ENCODE measurements at regions not wholly inside any gene's neighbourhood (a gene's known extent, or its start where the extent isn't known, plus 50 kb on each side); places are given as distances from the start of the nearest gene placed in this dataset.
"Not testable (repeated sequence)": the region's sequence is repeated elsewhere in the genome, so short reads cannot be mapped to it uniquely, and the experiment has no call there.

DNA sequence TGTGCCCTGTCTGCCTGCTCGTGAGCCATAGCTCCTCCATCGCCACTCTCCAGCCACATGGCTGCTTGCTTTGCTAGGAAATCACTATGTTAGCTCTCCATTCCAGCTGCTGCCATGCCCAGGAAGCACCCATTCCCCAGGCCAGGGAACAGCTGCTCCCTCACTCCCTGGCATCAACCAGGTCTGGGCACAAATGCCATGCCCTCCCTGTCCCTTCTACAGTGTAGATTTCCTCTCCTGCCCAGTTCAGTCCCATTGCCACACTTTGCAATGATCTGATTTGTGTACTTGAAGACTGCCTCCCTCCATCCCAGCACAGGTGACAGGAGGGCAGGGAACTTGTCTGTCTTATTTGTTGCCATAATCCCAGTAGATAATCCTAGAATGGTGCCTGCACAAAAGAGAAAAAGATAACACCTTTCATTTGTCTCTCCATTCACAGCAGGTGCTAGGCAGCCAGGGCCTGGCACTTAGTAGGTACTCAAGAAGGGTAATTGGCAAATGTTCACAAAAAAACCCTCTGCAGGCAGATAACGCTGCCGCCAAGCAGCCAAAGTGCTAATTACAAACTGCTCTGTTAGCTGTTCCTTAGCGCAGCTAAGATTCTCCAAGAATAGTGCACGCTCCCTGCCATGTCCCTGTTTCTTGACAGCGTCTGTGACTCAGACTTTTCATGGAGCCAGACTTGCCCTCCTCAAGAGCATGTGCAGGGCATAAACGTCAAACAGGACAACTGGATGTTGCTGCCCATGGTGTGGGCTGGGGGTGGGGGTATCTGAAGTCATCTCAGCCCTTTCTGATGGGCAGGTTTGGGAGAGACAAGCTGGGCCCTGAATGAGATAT lies 69.1 kb downstream of the ARL6IP4 start:
- no peak for TF ChIP-seq HEYL (CRISPR knock-in tag; IDR thresholded peaks at IDR 0.05)
- no peak for TF ChIP-seq CHD2 (IDR thresholded peaks at IDR 0.05; ENCODE audit: low read length, partially characterized antibody)
- TF ChIP-seq BHLHE40 (IDR thresholded peaks at IDR 0.05; ENCODE audit: low read depth, low read length) = no peak
- no peak for TF ChIP-seq RNF2 (IDR thresholded peaks at IDR 0.05; ENCODE audit: borderline replicate concordance, low read depth)
- TF ChIP-seq RCOR1 (IDR thresholded peaks at IDR 0.05; ENCODE audit: low read depth, low read length) = no peak
- no peak for TF ChIP-seq CEBPB (IDR thresholded peaks at IDR 0.05)
- no peak for TF ChIP-seq MAFK (IDR thresholded peaks at IDR 0.05; ENCODE audit: partially characterized antibody)
- TF ChIP-seq HDAC2 (IDR thresholded peaks at IDR 0.05) = no peak
- TF ChIP-seq NFE2L2 (conservative IDR thresholded peaks at IDR 0.05; ENCODE audit: low read length) = no peak
- no peak for TF ChIP-seq NR3C1 (IDR thresholded peaks at IDR 0.05)
- TF ChIP-seq TFCP2L1 (CRISPR knock-in tag; IDR thresholded peaks at IDR 0.05) = no peak
- TF ChIP-seq, protein P1, sequence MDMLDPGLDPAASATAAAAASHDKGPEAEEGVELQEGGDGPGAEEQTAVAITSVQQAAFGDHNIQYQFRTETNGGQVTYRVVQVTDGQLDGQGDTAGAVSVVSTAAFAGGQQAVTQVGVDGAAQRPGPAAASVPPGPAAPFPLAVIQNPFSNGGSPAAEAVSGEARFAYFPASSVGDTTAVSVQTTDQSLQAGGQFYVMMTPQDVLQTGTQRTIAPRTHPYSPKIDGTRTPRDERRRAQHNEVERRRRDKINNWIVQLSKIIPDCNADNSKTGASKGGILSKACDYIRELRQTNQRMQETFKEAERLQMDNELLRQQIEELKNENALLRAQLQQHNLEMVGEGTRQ (IDR thresholded peaks at IDR 0.05) = no peak
- no peak for TF ChIP-seq EHF (CRISPR knock-in tag; IDR thresholded peaks at IDR 0.05)
- TF ChIP-seq, protein P2, sequence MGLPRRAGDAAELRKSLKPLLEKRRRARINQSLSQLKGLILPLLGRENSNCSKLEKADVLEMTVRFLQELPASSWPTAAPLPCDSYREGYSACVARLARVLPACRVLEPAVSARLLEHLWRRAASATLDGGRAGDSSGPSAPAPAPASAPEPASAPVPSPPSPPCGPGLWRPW (IDR thresholded peaks at IDR 0.05) = no peak
- TF ChIP-seq SMC3 (IDR thresholded peaks at IDR 0.05) = no peak
- TF ChIP-seq JUN (IDR thresholded peaks at IDR 0.05) = no peak
- TF ChIP-seq CHD4 (IDR thresholded peaks at IDR 0.05; ENCODE audit: borderline replicate concordance) = no peak
- no peak for TF ChIP-seq ZNF302 (CRISPR knock-in tag; IDR thresholded peaks at IDR 0.05)
- TF ChIP-seq, protein P3, sequence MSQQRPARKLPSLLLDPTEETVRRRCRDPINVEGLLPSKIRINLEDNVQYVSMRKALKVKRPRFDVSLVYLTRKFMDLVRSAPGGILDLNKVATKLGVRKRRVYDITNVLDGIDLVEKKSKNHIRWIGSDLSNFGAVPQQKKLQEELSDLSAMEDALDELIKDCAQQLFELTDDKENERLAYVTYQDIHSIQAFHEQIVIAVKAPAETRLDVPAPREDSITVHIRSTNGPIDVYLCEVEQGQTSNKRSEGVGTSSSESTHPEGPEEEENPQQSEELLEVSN (IDR thresholded peaks at IDR 0.05; ENCODE audit: borderline replicate concordance, low read depth) = no peak
- FAIRE-seq (no peak), DNase-seq (ENCODE audit: low read depth in 1 of 2, low spot score in 1 of 2) (no peak), ATAC-seq (peak; percentile 36 to 42; a peak in 3 of 6 replicates)
- Histone ChIP-seq H3K4me2 (no peak overlapping the region), H3K4me3 (no peak overlapping the region), H3K27ac (peak overlapping the region in 1 of 2 experiments; percentile 27; a peak in 2 of 6 replicates), H3K4me1 (peaks cover 22% of the 10 kb centered on the region), H3K9me3 (no peaks in the 10 kb centered on the region)
- CTCF ChIA-PET = interaction anchor here (0.8 to 1.8 kb wide), 5 partner anchors 14 to 188 kb away, joined by 4 to 10 read pairs (median 4); partner anchors contain the start of gene PITPNM2
- WGBS (ENCODE audit: missing lambda C conversion rate) = 89% methylated on average over 8 of the region's 8 CpGs
- POLR2A ChIA-PET = interaction anchor here (0.7 kb wide), 1 partner anchor 453 kb away, joined by 5 read pairs; no protein-coding TSS in a partner anchor

DNA sequence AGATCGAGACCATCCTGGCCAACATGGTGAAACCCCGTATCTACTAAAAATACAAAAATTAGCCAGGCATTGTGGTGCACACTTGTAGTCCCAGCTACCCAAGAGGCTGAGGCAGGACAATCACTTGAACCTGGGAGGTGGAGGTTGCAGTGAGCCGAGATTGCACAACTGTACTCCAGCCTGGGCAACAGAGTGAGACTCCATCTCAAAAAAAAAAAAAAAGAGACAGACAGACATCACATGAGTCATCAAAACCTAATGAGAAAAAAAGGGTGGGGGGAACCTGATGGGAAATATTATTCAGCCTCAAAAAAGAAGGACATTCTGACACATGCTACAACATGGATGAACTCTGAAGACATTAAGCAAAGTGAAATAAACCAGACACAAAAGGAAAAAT lies 67.4 kb downstream of the ARL6IP4 start:
- DNase-seq (ENCODE audit: low read depth in 1 of 2, low spot score in 1 of 2); H3K4me3 ChIP-seq; H3K4me2 ChIP-seq; FAIRE-seq; POLR2A ChIA-PET; ATAC-seq; H3K9me3 ChIP-seq; TF ChIP-seq FOSL2 (IDR thresholded peaks at IDR 0.05): not testable (repeated sequence)
- Histone ChIP-seq H3K27ac (peak overlapping the region in 1 of 2 experiments; percentile 20; a peak in 1 of 6 replicates), H3K4me1 (peaks cover 38% of the 10 kb centered on the region)
- WGBS (ENCODE audit: missing lambda C conversion rate) = 93% methylated on average over 3 of the region's 3 CpGs
- TF ChIP-seq JUNB (IDR thresholded peaks at IDR 0.05) (0 out of 2 replicates have a peak, but pooled peaks have one; percentile 19), CEBPB (IDR thresholded peaks at IDR 0.05) (peak; percentile 53 to 62; a peak in 3 of 4 replicates), FOSL2 (CRISPR knock-in tag; IDR thresholded peaks at IDR 0.05) (peak; percentile 33; the same call in 1 of the 2 replicates)
- CTCF ChIA-PET = interaction anchor here (0.6 to 6.7 kb wide), 5 partner anchors 14 to 323 kb away, joined by 3 to 47 read pairs (median 3); no protein-coding TSS in a partner anchor

DNA sequence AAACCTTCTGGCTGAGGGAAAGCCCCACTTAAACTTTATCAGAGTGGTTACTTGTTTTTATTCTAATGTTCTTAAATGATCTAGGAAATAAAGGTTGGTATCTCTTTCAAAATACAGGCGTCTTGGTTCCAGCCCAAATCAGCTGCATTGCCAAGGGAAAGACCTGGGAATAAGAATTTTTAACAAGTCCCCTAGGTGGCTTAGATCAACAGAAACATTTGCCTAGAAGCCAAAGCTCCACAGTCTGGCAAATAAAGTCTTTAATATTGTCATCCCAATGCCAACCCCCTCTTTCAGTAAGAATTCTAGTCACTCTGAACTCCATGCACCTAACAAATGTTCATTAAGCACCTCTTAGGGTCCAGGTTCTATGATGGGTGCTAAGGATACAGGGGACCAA lies 66.8 kb downstream of the ARL6IP4 start:
- CTCF ChIA-PET = interaction anchor here (0.6 to 6.7 kb wide), 6 partner anchors 13 to 324 kb away, joined by 3 to 47 read pairs (median 3); no protein-coding TSS in a partner anchor
- Histone ChIP-seq H3K9me3 (no peaks in the 10 kb centered on the region), H3K4me3 (no peak overlapping the region), H3K4me2 (no peak overlapping the region), H3K27ac (peak overlapping the region in 1 of 2 experiments; percentile 20; a peak in 1 of 6 replicates), H3K4me1 (peaks cover 38% of the 10 kb centered on the region)
- FAIRE-seq (no peak), DNase-seq (ENCODE audit: low read depth in 1 of 2, low spot score in 1 of 2) (no peak), ATAC-seq (no peak)
- WGBS (ENCODE audit: missing lambda C conversion rate) = 82% methylated on average over 1 of the region's 1 CpG
- POLR2A ChIA-PET = no interaction called here
- TF ChIP-seq RAD21 (conservative IDR thresholded peaks at IDR 0.05 in 1 of 2, IDR thresholded peaks at IDR 0.05 in 1 of 2) (no peak), ZFP36 (IDR thresholded peaks at IDR 0.05; ENCODE audit: borderline replicate concordance, partially characterized antibody) (no peak), HOXB13 (CRISPR knock-in tag; IDR thresholded peaks at IDR 0.05; ENCODE audit: low read depth) (no peak), GATA3 (IDR thresholded peaks at IDR 0.05; ENCODE audit: borderline replicate concordance) (no peak), EHF (CRISPR knock-in tag; IDR thresholded peaks at IDR 0.05) (no peak), RARB (CRISPR knock-in tag; IDR thresholded peaks at IDR 0.05) (no peak)
- TF ChIP-seq, protein P4, sequence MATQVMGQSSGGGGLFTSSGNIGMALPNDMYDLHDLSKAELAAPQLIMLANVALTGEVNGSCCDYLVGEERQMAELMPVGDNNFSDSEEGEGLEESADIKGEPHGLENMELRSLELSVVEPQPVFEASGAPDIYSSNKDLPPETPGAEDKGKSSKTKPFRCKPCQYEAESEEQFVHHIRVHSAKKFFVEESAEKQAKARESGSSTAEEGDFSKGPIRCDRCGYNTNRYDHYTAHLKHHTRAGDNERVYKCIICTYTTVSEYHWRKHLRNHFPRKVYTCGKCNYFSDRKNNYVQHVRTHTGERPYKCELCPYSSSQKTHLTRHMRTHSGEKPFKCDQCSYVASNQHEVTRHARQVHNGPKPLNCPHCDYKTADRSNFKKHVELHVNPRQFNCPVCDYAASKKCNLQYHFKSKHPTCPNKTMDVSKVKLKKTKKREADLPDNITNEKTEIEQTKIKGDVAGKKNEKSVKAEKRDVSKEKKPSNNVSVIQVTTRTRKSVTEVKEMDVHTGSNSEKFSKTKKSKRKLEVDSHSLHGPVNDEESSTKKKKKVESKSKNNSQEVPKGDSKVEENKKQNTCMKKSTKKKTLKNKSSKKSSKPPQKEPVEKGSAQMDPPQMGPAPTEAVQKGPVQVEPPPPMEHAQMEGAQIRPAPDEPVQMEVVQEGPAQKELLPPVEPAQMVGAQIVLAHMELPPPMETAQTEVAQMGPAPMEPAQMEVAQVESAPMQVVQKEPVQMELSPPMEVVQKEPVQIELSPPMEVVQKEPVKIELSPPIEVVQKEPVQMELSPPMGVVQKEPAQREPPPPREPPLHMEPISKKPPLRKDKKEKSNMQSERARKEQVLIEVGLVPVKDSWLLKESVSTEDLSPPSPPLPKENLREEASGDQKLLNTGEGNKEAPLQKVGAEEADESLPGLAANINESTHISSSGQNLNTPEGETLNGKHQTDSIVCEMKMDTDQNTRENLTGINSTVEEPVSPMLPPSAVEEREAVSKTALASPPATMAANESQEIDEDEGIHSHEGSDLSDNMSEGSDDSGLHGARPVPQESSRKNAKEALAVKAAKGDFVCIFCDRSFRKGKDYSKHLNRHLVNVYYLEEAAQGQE (IDR thresholded peaks at IDR 0.05) = no peak
- TF ChIP-seq, protein P3 (IDR thresholded peaks at IDR 0.05; ENCODE audit: borderline replicate concordance, low read depth) = no peak

Measured in A549 (cell line).